HAP-1 (cell line): ENCODE measurements at regions not wholly inside any gene's neighbourhood (a gene's known extent, or its start where the extent isn't known, plus 50 kb on each side); places are given as distances from the start of the nearest gene placed in this dataset.
A peak's percentile ranks its signal among the peaks of the same experiment; 100 is the strongest.

Source experiments
- DNase-seq, 2 experiments: peaks; one replicate each; pipeline ENCODE4 v3.0.0-alpha.2; 2016 to 2020; ENCODE audit warnings: low spot score in 2 of 2
- H3K27me3 ChIP-seq: fragments of 250-450 bp; sonication (Bioruptor Pico); 2 replicates; pipeline ENCODE4 v1.5.1; 2020; ENCODE audit warnings: low read depth, mild to moderate bottlenecking, moderate library complexity
- H3K36me3 ChIP-seq: fragments of 250-450 bp; sonication (Bioruptor Pico); replicated peaks from 2 replicates; pipeline ENCODE4 v1.5.1; 2020; ENCODE audit warnings: mild to moderate bottlenecking
- H3K4me1 ChIP-seq: fragments of 250-450 bp; sonication (Bioruptor Pico); 2 replicates; pipeline ENCODE4 v1.5.1; 2020; ENCODE audit warnings: mild to moderate bottlenecking
- H3K4me3 ChIP-seq: fragments of 250-450 bp; sonication (Bioruptor Pico); 2 replicates; pipeline ENCODE4 v1.5.1; 2020; ENCODE audit warnings: mild to moderate bottlenecking, moderate library complexity
- H3K9me3 ChIP-seq: fragments of 250-450 bp; sonication (Bioruptor Pico); 2 replicates; pipeline ENCODE4 v1.5.1; 2020; ENCODE audit warnings: mild to moderate bottlenecking, moderate library complexity
- in situ Hi-C: fragments of 300-500 bp; cut with MboI; formaldehyde crosslinking; loops from 3 replicates; pipeline ENCODE4 v1.14.3; 2020; ENCODE audit warnings: low sequenced_read_pairs, inconsistent platforms, mixed read lengths

DNA sequence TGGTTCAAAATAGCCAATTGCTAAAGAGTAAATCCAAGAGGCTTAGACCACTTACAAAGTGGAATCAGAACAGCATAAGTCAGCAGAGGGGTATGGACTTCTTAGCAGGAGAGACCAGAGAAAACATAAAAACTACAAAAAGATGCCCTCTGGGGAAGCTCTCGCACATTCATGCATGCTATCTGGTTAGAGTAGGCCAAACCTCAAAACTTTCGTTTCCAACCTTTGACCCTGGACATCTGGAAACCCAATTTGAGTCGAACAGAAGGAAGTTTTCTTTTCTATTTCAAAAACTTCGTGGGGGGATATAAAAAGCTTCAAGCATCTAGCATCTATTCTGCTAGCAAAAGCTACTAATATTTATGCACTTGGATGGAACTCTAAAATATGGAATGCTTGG is 523.9 kb upstream of the AGTR1 start:
- Histone ChIP-seq H3K9me3 (no peaks in the 10 kb centered on the region), H3K4me3 (no peak overlapping the region), H3K4me1 (no peaks in the 10 kb centered on the region), H3K27me3 (no peaks in the 10 kb centered on the region), H3K36me3 (no peaks in the 10 kb centered on the region)
- no peak for DNase-seq
- in situ Hi-C loops: no loop called here

GRCh38 chr3:148175214-148175613 is 522.5 kb upstream of the AGTR1 start:
- Histone ChIP-seq H3K27me3 (no peaks in the 10 kb centered on the region), H3K36me3 (no peaks in the 10 kb centered on the region), H3K4me1 (no peaks in the 10 kb centered on the region), H3K9me3 (no peaks in the 10 kb centered on the region), H3K4me3 (no peak overlapping the region)
- in situ Hi-C loops: no loop called here
- no peak for DNase-seq

DNA sequence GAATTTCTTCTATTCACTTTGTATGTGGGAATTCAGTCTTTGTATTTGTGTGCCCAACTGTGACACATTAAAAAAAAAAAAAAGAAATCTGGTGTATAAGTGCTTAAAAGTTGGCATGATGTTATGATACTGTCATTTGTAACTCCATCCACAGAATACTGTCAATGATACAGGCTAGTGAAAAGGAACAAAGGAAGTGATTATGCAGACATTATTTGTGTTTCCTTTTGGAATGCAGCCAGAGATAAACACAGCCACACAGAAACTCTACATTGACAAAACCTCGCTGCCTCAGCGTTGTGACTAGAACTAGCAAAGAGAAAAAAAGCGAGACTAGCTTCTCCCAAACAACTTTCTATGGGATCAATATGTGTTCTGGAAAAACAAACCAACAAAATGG is 519.2 kb upstream of the AGTR1 start:
- DNase-seq: no peak
- Histone ChIP-seq H3K9me3 (no peaks in the 10 kb centered on the region), H3K4me1 (no peaks in the 10 kb centered on the region), H3K36me3 (no peaks in the 10 kb centered on the region), H3K4me3 (no peak overlapping the region), H3K27me3 (no peaks in the 10 kb centered on the region)
- in situ Hi-C loops: no loop called here

- DNase-seq: no peak
- no peaks in the 10 kb centered on the region for H3K4me1 ChIP-seq
- H3K9me3 ChIP-seq: no peaks in the 10 kb centered on the region
- H3K36me3 ChIP-seq: no peaks in the 10 kb centered on the region
- in situ Hi-C loops: no loop called here
- H3K27me3 ChIP-seq: no peaks in the 10 kb centered on the region
- H3K4me3 ChIP-seq: no peak overlapping the region
Observed at GRCh38 chr3:148184798-148185197, 512.9 kb upstream of the AGTR1 start.

- in situ Hi-C loops: no loop called here
- H3K4me3 ChIP-seq: no peak overlapping the region
- H3K36me3 ChIP-seq: no peaks in the 10 kb centered on the region
- H3K27me3 ChIP-seq: no peaks in the 10 kb centered on the region
- no peaks in the 10 kb centered on the region for H3K4me1 ChIP-seq
- H3K9me3 ChIP-seq: no peaks in the 10 kb centered on the region
- DNase-seq: no peak
Observed at GRCh38 chr3:148186881-148187280, 510.8 kb upstream of the AGTR1 start.

GRCh38 chr3:148187296-148187695 is 510.4 kb upstream of the AGTR1 start:
- Histone ChIP-seq H3K4me1 (no peaks in the 10 kb centered on the region), H3K9me3 (no peaks in the 10 kb centered on the region), H3K36me3 (no peaks in the 10 kb centered on the region), H3K4me3 (no peak overlapping the region), H3K27me3 (no peaks in the 10 kb centered on the region)
- in situ Hi-C loops: no loop called here
- DNase-seq: no peak

GRCh38 chr3:148190441-148190990 is 507.2 kb upstream of the AGTR1 start:
- H3K9me3 ChIP-seq: no peaks in the 10 kb centered on the region
- in situ Hi-C loops: no loop called here
- H3K36me3 ChIP-seq: no peaks in the 10 kb centered on the region
- no peak for DNase-seq
- H3K27me3 ChIP-seq: no peaks in the 10 kb centered on the region
- no peaks in the 10 kb centered on the region for H3K4me1 ChIP-seq
- H3K4me3 ChIP-seq: no peak overlapping the region

DNA sequence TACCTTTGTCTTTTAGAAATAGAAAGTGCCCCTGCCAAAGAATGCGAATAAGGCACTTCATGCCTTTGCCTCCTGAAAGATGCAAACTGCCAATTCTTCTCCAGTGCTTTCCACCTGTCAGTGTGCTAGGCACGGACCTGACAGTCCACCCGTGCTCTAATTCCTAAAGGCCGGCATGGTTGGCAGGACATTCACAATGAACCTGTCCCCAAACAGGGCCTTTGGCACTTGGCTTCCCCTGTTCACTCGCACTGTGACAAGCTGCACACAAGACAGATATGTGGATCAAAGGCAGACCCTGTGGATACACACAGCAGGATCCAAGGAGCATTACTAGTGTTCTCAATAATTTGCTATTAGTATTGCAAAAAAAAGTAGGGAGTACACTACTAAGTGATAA is 505.7 kb upstream of the AGTR1 start:
- no peaks in the 10 kb centered on the region for H3K36me3 ChIP-seq
- no peaks in the 10 kb centered on the region for H3K27me3 ChIP-seq
- in situ Hi-C loops: no loop called here
- no peak for DNase-seq
- H3K9me3 ChIP-seq: no peaks in the 10 kb centered on the region
- H3K4me1 ChIP-seq: no peaks in the 10 kb centered on the region
- H3K4me3 ChIP-seq: no peak overlapping the region

DNA sequence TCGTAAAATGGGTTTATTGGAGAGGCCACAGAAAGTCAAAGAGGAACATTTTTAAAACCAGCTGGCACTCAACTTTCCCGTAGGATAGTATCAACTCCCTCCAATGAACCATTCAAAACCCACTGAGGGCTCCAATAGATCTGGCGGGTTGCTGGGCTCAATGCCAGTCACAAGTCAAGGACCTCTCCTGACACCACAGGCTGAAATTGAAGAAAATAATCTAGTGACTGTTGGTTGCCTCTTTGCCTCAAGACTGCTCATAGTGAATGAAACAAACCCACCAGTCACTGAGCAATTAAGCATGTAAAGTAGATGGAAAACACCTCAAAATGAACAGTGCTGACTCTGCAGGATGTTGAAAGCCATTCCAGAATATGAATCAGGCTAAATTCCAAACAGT is 500.6 kb upstream of the AGTR1 start:
- no peaks in the 10 kb centered on the region for H3K9me3 ChIP-seq
- H3K4me3 ChIP-seq: no peak overlapping the region
- in situ Hi-C loops: no loop called here
- no peaks in the 10 kb centered on the region for H3K4me1 ChIP-seq
- no peaks in the 10 kb centered on the region for H3K36me3 ChIP-seq
- H3K27me3 ChIP-seq: no peaks in the 10 kb centered on the region
- no peak for DNase-seq

DNA sequence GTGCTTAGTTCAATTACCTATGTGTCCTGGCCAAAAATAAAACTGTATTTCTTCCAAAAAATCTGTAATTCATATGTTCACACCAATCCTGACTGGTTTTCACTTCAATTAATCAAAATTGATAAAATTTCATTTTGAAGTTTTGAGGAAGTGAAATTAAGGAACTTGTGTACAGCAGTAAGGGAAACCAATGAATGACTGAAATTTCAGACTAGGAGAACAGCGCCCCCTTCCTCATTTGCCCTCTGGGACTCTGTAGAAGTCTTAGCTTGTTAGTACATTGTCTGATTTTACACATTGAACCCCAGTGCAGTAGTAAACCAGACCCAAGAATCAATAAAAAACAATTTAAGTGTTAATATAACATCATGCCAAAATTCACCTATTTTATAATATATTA is 495.3 kb upstream of the AGTR1 start:
- no peaks in the 10 kb centered on the region for H3K4me1 ChIP-seq
- H3K27me3 ChIP-seq: no peaks in the 10 kb centered on the region
- in situ Hi-C loops: no loop called here
- H3K4me3 ChIP-seq: no peak overlapping the region
- H3K36me3 ChIP-seq: no peaks in the 10 kb centered on the region
- H3K9me3 ChIP-seq: no peaks in the 10 kb centered on the region
- peak in 1 of 2 experiments; percentile 9 for DNase-seq

DNA sequence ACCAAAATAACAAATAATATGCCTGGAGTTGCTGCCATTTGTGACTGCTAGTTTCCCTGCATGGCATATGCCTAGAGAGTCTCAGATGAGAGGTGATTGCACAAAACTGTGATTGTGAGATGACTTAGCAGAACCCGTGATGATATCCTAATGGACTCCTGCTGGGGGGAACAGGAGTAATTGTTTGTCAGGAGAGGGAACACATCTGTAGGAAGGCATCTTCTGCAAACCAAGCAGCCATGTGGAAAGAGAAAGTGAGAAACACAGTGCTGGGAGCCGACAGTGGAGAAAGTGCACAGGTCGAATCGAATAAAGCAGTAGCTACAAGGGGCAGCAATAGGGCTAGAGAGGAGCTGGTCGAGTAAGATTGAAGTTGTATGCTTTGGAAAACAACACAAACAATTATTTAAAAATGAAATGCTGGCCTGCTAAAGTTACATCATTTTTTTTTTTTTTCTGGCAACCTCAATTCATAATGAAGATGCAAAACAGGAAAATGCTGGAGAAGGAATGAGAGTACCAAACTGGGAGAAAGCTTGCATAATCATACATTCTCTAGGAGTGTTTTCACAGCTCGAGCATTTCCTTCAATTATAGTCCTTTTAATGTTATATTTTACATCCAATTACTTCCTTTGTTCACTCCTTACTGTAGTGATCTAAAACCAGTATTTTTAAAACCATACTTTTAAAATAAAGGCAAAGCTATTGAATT is 494.2 kb upstream of the AGTR1 start:
- Histone ChIP-seq H3K9me3 (no peaks in the 10 kb centered on the region), H3K4me3 (no peak overlapping the region), H3K27me3 (no peaks in the 10 kb centered on the region), H3K36me3 (no peaks in the 10 kb centered on the region), H3K4me1 (no peaks in the 10 kb centered on the region)
- DNase-seq: no peak
- in situ Hi-C loops: no loop called here

DNA sequence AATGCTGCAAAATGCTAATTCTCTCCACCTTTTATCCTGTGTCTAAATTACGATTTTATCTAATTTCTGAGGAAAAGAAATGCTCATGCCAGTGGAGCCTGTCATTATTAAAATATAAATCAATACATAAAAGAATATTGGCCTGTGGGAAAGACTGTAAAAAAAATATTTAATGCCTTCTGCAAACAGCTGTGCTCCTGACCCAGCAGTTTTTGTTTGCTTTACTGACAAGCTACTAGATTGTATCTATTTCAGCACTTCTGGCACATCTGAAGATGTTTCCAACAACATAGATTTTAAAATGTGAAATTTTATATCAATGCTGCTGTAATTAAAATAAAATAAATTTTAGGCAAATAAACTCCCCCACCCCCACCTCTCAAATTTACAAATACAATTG is 493.6 kb upstream of the AGTR1 start:
- DNase-seq: no peak
- in situ Hi-C loops: no loop called here

GRCh38 chr3:148205977-148206376 is 491.7 kb upstream of the AGTR1 start:
- Histone ChIP-seq H3K36me3 (no peaks in the 10 kb centered on the region), H3K27me3 (no peaks in the 10 kb centered on the region), H3K9me3 (no peaks in the 10 kb centered on the region), H3K4me1 (no peaks in the 10 kb centered on the region), H3K4me3 (no peak overlapping the region)
- in situ Hi-C loops: no loop called here
- DNase-seq: no peak

More for the DNA sequence above, 493.6 kb upstream of the AGTR1 start:
- Histone ChIP-seq H3K4me3 (no peak overlapping the region), H3K27me3 (no peaks in the 10 kb centered on the region), H3K4me1 (no peaks in the 10 kb centered on the region), H3K9me3 (no peaks in the 10 kb centered on the region), H3K36me3 (no peaks in the 10 kb centered on the region)

DNA sequence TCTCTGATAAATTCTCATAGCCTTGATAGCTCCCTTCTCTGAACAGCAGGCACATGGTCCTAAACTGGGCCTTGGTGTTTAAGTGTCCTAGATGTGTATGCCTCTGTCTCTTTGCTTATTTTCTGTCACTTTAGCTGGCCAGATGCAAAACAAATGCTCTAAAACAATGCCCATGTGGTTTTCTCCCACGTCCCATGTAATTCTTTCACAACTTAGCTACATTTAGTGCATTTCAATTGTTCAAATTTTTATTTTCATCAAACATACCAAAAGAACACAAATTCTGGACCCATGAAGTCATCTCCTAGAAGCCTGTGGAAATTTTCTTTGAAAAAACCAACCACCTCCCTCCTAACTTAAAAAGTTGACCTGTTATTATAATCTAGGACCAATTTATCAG is 491.3 kb upstream of the AGTR1 start:
- in situ Hi-C loops: no loop called here
- Histone ChIP-seq H3K27me3 (no peaks in the 10 kb centered on the region), H3K4me1 (no peaks in the 10 kb centered on the region)

GRCh38 chr3:148208975-148209374 is 488.7 kb upstream of the AGTR1 start:
- in situ Hi-C loops: no loop called here
- H3K4me1 ChIP-seq: no peaks in the 10 kb centered on the region
- no peak for DNase-seq
- H3K27me3 ChIP-seq: no peaks in the 10 kb centered on the region
- H3K4me3 ChIP-seq: no peak overlapping the region
- no peaks in the 10 kb centered on the region for H3K9me3 ChIP-seq
- no peaks in the 10 kb centered on the region for H3K36me3 ChIP-seq

More for the DNA sequence above, 491.3 kb upstream of the AGTR1 start:
- Histone ChIP-seq H3K36me3 (no peaks in the 10 kb centered on the region), H3K9me3 (no peaks in the 10 kb centered on the region), H3K4me3 (no peak overlapping the region)
- DNase-seq: no peak
